ENCODE measurements at regions not wholly inside any gene's neighbourhood (a gene's known extent, or its start where the extent isn't known, plus 50 kb on each side); places are given as distances from the start of the nearest gene placed in this dataset.

GRCh38 chr12:76202621-76203020, 118.1 kb upstream of the NAP1L1 start:
- Histone ChIP-seq H3K4me1 (ENCODE audit: control insufficient read depth, insufficient read depth, low read length, poor library complexity, severe bottlenecking) (no peaks in the 10 kb centered on the region), H3K27me3 (replicated peaks; ENCODE audit: control insufficient read depth, insufficient read depth, low read length, poor library complexity, severe bottlenecking) (no peaks in the 10 kb centered on the region), H3K27ac (ENCODE audit: insufficient read depth, low read length, poor library complexity, severe bottlenecking) (no peak overlapping the region), H3K4me3 (ENCODE audit: insufficient read depth, low read depth, low read length, poor library complexity, severe bottlenecking) (no peak overlapping the region), H3K36me3 (ENCODE audit: control insufficient read depth, insufficient read depth, low read length) (no peaks in the 10 kb centered on the region), H3K9me3 (ENCODE audit: control insufficient read depth, low read length) (peaks cover 10% of the 10 kb centered on the region)
- no peak for DNase-seq

GRCh38 chr12:76201758-76202157, 117.3 kb upstream of the NAP1L1 start:
- no peaks in the 10 kb centered on the region for H3K27me3 ChIP-seq (replicated peaks; ENCODE audit: control insufficient read depth, insufficient read depth, low read length, poor library complexity, severe bottlenecking)
- no peak for DNase-seq
- H3K36me3 ChIP-seq (ENCODE audit: control insufficient read depth, insufficient read depth, low read length): no peaks in the 10 kb centered on the region
- peaks cover 10% of the 10 kb centered on the region for H3K9me3 ChIP-seq (ENCODE audit: control insufficient read depth, low read length)
- no peak overlapping the region for H3K4me3 ChIP-seq (ENCODE audit: insufficient read depth, low read depth, low read length, poor library complexity, severe bottlenecking)
- no peak overlapping the region for H3K27ac ChIP-seq (ENCODE audit: insufficient read depth, low read length, poor library complexity, severe bottlenecking)
- H3K4me1 ChIP-seq (ENCODE audit: control insufficient read depth, insufficient read depth, low read length, poor library complexity, severe bottlenecking): no peaks in the 10 kb centered on the region

GRCh38 chr12:76201316-76201715, 116.8 kb upstream of the NAP1L1 start:
- Histone ChIP-seq H3K27ac (ENCODE audit: insufficient read depth, low read length, poor library complexity, severe bottlenecking) (no peak overlapping the region), H3K4me1 (ENCODE audit: control insufficient read depth, insufficient read depth, low read length, poor library complexity, severe bottlenecking) (no peaks in the 10 kb centered on the region), H3K9me3 (ENCODE audit: control insufficient read depth, low read length) (peaks cover 10% of the 10 kb centered on the region), H3K36me3 (ENCODE audit: control insufficient read depth, insufficient read depth, low read length) (no peaks in the 10 kb centered on the region), H3K4me3 (ENCODE audit: insufficient read depth, low read depth, low read length, poor library complexity, severe bottlenecking) (no peak overlapping the region), H3K27me3 (replicated peaks; ENCODE audit: control insufficient read depth, insufficient read depth, low read length, poor library complexity, severe bottlenecking) (no peaks in the 10 kb centered on the region)
- no peak for DNase-seq

- Histone ChIP-seq H3K4me1 (ENCODE audit: control insufficient read depth, insufficient read depth, low read length, poor library complexity, severe bottlenecking) (no peaks in the 10 kb centered on the region), H3K4me3 (ENCODE audit: insufficient read depth, low read depth, low read length, poor library complexity, severe bottlenecking) (no peak overlapping the region)
Observed at GRCh38 chr12:76199808-76200207, 115.3 kb upstream of the NAP1L1 start.

GRCh38 chr12:76198839-76199238, 114.4 kb upstream of the NAP1L1 start:
- Histone ChIP-seq H3K9me3 (ENCODE audit: control insufficient read depth, low read length) (peaks cover 10% of the 10 kb centered on the region), H3K4me3 (ENCODE audit: insufficient read depth, low read depth, low read length, poor library complexity, severe bottlenecking) (no peak overlapping the region), H3K4me1 (ENCODE audit: control insufficient read depth, insufficient read depth, low read length, poor library complexity, severe bottlenecking) (no peaks in the 10 kb centered on the region), H3K27ac (ENCODE audit: insufficient read depth, low read length, poor library complexity, severe bottlenecking) (no peak overlapping the region), H3K36me3 (ENCODE audit: control insufficient read depth, insufficient read depth, low read length) (no peaks in the 10 kb centered on the region), H3K27me3 (replicated peaks; ENCODE audit: control insufficient read depth, insufficient read depth, low read length, poor library complexity, severe bottlenecking) (no peaks in the 10 kb centered on the region)
- no peak for DNase-seq

More at GRCh38 chr12:76199808-76200207, 115.3 kb upstream of the NAP1L1 start:
- Histone ChIP-seq H3K9me3 (ENCODE audit: control insufficient read depth, low read length) (peaks cover 10% of the 10 kb centered on the region), H3K36me3 (ENCODE audit: control insufficient read depth, insufficient read depth, low read length) (no peaks in the 10 kb centered on the region), H3K27me3 (replicated peaks; ENCODE audit: control insufficient read depth, insufficient read depth, low read length, poor library complexity, severe bottlenecking) (no peaks in the 10 kb centered on the region), H3K27ac (ENCODE audit: insufficient read depth, low read length, poor library complexity, severe bottlenecking) (no peak overlapping the region)
- no peak for DNase-seq

- H3K9me3 ChIP-seq (ENCODE audit: control insufficient read depth, low read length): peaks cover 10% of the 10 kb centered on the region
- H3K4me3 ChIP-seq (ENCODE audit: insufficient read depth, low read depth, low read length, poor library complexity, severe bottlenecking): no peak overlapping the region
- H3K4me1 ChIP-seq (ENCODE audit: control insufficient read depth, insufficient read depth, low read length, poor library complexity, severe bottlenecking): no peaks in the 10 kb centered on the region
- no peaks in the 10 kb centered on the region for H3K36me3 ChIP-seq (ENCODE audit: control insufficient read depth, insufficient read depth, low read length)
- H3K27me3 ChIP-seq (replicated peaks; ENCODE audit: control insufficient read depth, insufficient read depth, low read length, poor library complexity, severe bottlenecking): no peaks in the 10 kb centered on the region
- no peak overlapping the region for H3K27ac ChIP-seq (ENCODE audit: insufficient read depth, low read length, poor library complexity, severe bottlenecking)
- DNase-seq: no peak
Observed at GRCh38 chr12:76197283-76197682, 112.8 kb upstream of the NAP1L1 start.

- no peak for DNase-seq
- no peak overlapping the region for H3K4me3 ChIP-seq (ENCODE audit: insufficient read depth, low read depth, low read length, poor library complexity, severe bottlenecking)
- H3K4me1 ChIP-seq (ENCODE audit: control insufficient read depth, insufficient read depth, low read length, poor library complexity, severe bottlenecking): no peaks in the 10 kb centered on the region
- no peaks in the 10 kb centered on the region for H3K36me3 ChIP-seq (ENCODE audit: control insufficient read depth, insufficient read depth, low read length)
- no peak overlapping the region for H3K27ac ChIP-seq (ENCODE audit: insufficient read depth, low read length, poor library complexity, severe bottlenecking)
- H3K27me3 ChIP-seq (replicated peaks; ENCODE audit: control insufficient read depth, insufficient read depth, low read length, poor library complexity, severe bottlenecking): no peaks in the 10 kb centered on the region
- peaks cover 10% of the 10 kb centered on the region for H3K9me3 ChIP-seq (ENCODE audit: control insufficient read depth, low read length)
Observed at GRCh38 chr12:76195920-76196319, 111.4 kb upstream of the NAP1L1 start.

GRCh38 chr12:76194724-76195123, 110.2 kb upstream of the NAP1L1 start:
- Histone ChIP-seq H3K9me3 (ENCODE audit: control insufficient read depth, low read length) (peaks cover 10% of the 10 kb centered on the region), H3K4me3 (ENCODE audit: insufficient read depth, low read depth, low read length, poor library complexity, severe bottlenecking) (no peak overlapping the region), H3K36me3 (ENCODE audit: control insufficient read depth, insufficient read depth, low read length) (no peaks in the 10 kb centered on the region), H3K27me3 (replicated peaks; ENCODE audit: control insufficient read depth, insufficient read depth, low read length, poor library complexity, severe bottlenecking) (no peaks in the 10 kb centered on the region), H3K4me1 (ENCODE audit: control insufficient read depth, insufficient read depth, low read length, poor library complexity, severe bottlenecking) (no peaks in the 10 kb centered on the region), H3K27ac (ENCODE audit: insufficient read depth, low read length, poor library complexity, severe bottlenecking) (no peak overlapping the region)
- DNase-seq: no peak

GRCh38 chr12:76193961-76194360, 109.5 kb upstream of the NAP1L1 start:
- no peaks in the 10 kb centered on the region for H3K36me3 ChIP-seq (ENCODE audit: control insufficient read depth, insufficient read depth, low read length)
- no peak for DNase-seq
- H3K27ac ChIP-seq (ENCODE audit: insufficient read depth, low read length, poor library complexity, severe bottlenecking): no peak overlapping the region
- peaks cover 6% of the 10 kb centered on the region for H3K9me3 ChIP-seq (ENCODE audit: control insufficient read depth, low read length)
- H3K4me3 ChIP-seq (ENCODE audit: insufficient read depth, low read depth, low read length, poor library complexity, severe bottlenecking): no peak overlapping the region
- H3K4me1 ChIP-seq (ENCODE audit: control insufficient read depth, insufficient read depth, low read length, poor library complexity, severe bottlenecking): no peaks in the 10 kb centered on the region
- no peaks in the 10 kb centered on the region for H3K27me3 ChIP-seq (replicated peaks; ENCODE audit: control insufficient read depth, insufficient read depth, low read length, poor library complexity, severe bottlenecking)

- H3K27me3 ChIP-seq (replicated peaks; ENCODE audit: control insufficient read depth, insufficient read depth, low read length, poor library complexity, severe bottlenecking): no peaks in the 10 kb centered on the region
- no peaks in the 10 kb centered on the region for H3K4me1 ChIP-seq (ENCODE audit: control insufficient read depth, insufficient read depth, low read length, poor library complexity, severe bottlenecking)
- no peak for DNase-seq
- no peaks in the 10 kb centered on the region for H3K9me3 ChIP-seq (ENCODE audit: control insufficient read depth, low read length)
- no peak overlapping the region for H3K4me3 ChIP-seq (ENCODE audit: insufficient read depth, low read depth, low read length, poor library complexity, severe bottlenecking)
- no peak overlapping the region for H3K27ac ChIP-seq (ENCODE audit: insufficient read depth, low read length, poor library complexity, severe bottlenecking)
- no peaks in the 10 kb centered on the region for H3K36me3 ChIP-seq (ENCODE audit: control insufficient read depth, insufficient read depth, low read length)
Observed at GRCh38 chr12:76192416-76192815, 107.9 kb upstream of the NAP1L1 start.

- no peaks in the 10 kb centered on the region for H3K4me1 ChIP-seq (ENCODE audit: control insufficient read depth, insufficient read depth, low read length, poor library complexity, severe bottlenecking)
- no peak for DNase-seq
- no peaks in the 10 kb centered on the region for H3K27me3 ChIP-seq (replicated peaks; ENCODE audit: control insufficient read depth, insufficient read depth, low read length, poor library complexity, severe bottlenecking)
- no peaks in the 10 kb centered on the region for H3K9me3 ChIP-seq (ENCODE audit: control insufficient read depth, low read length)
- no peak overlapping the region for H3K4me3 ChIP-seq (ENCODE audit: insufficient read depth, low read depth, low read length, poor library complexity, severe bottlenecking)
- no peaks in the 10 kb centered on the region for H3K36me3 ChIP-seq (ENCODE audit: control insufficient read depth, insufficient read depth, low read length)
- H3K27ac ChIP-seq (ENCODE audit: insufficient read depth, low read length, poor library complexity, severe bottlenecking): no peak overlapping the region
Observed at GRCh38 chr12:76190299-76190698, 105.8 kb upstream of the NAP1L1 start.
